Peyer's patch (tissue), 4 donors: ENCODE measurements at regions not wholly inside any gene's neighbourhood (a gene's known extent, or its start where the extent isn't known, plus 50 kb on each side); places are given as distances from the start of the nearest gene placed in this dataset.

Source experiments
- DNase-seq, 3 donors: peaks; one replicate each; pipeline ENCODE4 v3.0.0-alpha.2; 2017 to 2019
- H3K27ac ChIP-seq, 4 donors: fragments of 200-600 bp; sonication (generic); one replicate each; pipeline ENCODE4 v1.5.1; 2016 to 2019
- H3K27me3 ChIP-seq, 2 donors: fragments of 200-600 bp; sonication (generic); one replicate each; pipeline ENCODE4 v1.5.1; 2019
- H3K36me3 ChIP-seq, 3 donors: fragments of 200-600 bp; sonication (generic); one replicate each; pipeline ENCODE4 v1.5.1; 2016 to 2019
- H3K4me1 ChIP-seq, 4 donors: fragments of 200-600 bp; sonication (generic); one replicate each; pipeline ENCODE4 v1.5.1; 2016 to 2019
- H3K4me3 ChIP-seq, 4 donors: fragments of 200-600 bp; sonication (generic); 1 replicate in 3 of 4; 2 replicates in 1 of 4; pipeline ENCODE4 v1.5.1; 2016 to 2019; ENCODE audit warnings: mild to moderate bottlenecking in 1 of 4
- H3K9me3 ChIP-seq, 4 donors: fragments of 200-600 bp; sonication (generic); one replicate each; pipeline ENCODE4 v1.5.1; 2016 to 2019; ENCODE audit warnings: mild to moderate bottlenecking in 1 of 4
- CTCF ChIP-seq, 6 experiments: fragments of 450-650 bp in 4 of 6; fragments of 200-600 bp in 2 of 6; sonication (generic) in 1 of 6; IDR thresholded peaks; one replicate each; pipeline ENCODE4 v1.5.1; 2017 to 2019; ENCODE audit warnings: antibody characterized with exemption in 6 of 6, mild to moderate bottlenecking in 3 of 6, moderate library complexity in 1 of 6
- POLR2A ChIP-seq, 2 donors: fragments of 450-650 bp; IDR thresholded peaks; one replicate each; pipeline ENCODE4 v1.5.1; 2017; ENCODE audit warnings: antibody characterized with exemption in 2 of 2, mild to moderate bottlenecking in 2 of 2, moderate library complexity in 2 of 2

GRCh38 chr7:136064081-136064480 is 86.9 kb upstream of the MTPN start:
- Histone ChIP-seq H3K36me3 (no peaks in the 10 kb centered on the region), H3K4me3 (no peak overlapping the region), H3K27me3 (no peaks in the 10 kb centered on the region), H3K27ac (no peak overlapping the region), H3K9me3 (no peaks in the 10 kb centered on the region), H3K4me1 (no peaks in the 10 kb centered on the region)
- no peak for DNase-seq
- no peak for TF ChIP-seq CTCF (IDR thresholded peaks at IDR 0.05)
- no peak for TF ChIP-seq POLR2A (IDR thresholded peaks at IDR 0.05)

- H3K9me3 ChIP-seq, result no peaks in the 10 kb centered on the region
- DNase-seq, result no peak
- no peaks in the 10 kb centered on the region for H3K27me3 ChIP-seq
- no peak overlapping the region for H3K27ac ChIP-seq
- TF ChIP-seq POLR2A (IDR thresholded peaks at IDR 0.05) (no peak), CTCF (IDR thresholded peaks at IDR 0.05) (no peak)
- no peak overlapping the region for H3K4me3 ChIP-seq
- no peaks in the 10 kb centered on the region for H3K4me1 ChIP-seq
- H3K36me3 ChIP-seq, result no peaks in the 10 kb centered on the region
Observed at GRCh38 chr7:136063326-136063666, 86.1 kb upstream of the MTPN start.

- Histone ChIP-seq H3K27me3 (no peaks in the 10 kb centered on the region), H3K4me3 (no peak overlapping the region), H3K4me1 (no peaks in the 10 kb centered on the region), H3K27ac (no peak overlapping the region), H3K9me3 (no peaks in the 10 kb centered on the region), H3K36me3 (no peaks in the 10 kb centered on the region)
- DNase-seq, result no peak
- no peak for TF ChIP-seq POLR2A (IDR thresholded peaks at IDR 0.05)
- TF ChIP-seq CTCF (IDR thresholded peaks at IDR 0.05), result no peak
Observed at GRCh38 chr7:136062625-136063325, 85.6 kb upstream of the MTPN start.

- H3K27ac ChIP-seq, result no peak overlapping the region
- TF ChIP-seq POLR2A (IDR thresholded peaks at IDR 0.05) (no peak), CTCF (IDR thresholded peaks at IDR 0.05) (no peak)
Observed at GRCh38 chr7:136061433-136061832, 84.3 kb upstream of the MTPN start.

GRCh38 chr7:136058546-136058945 is 81.4 kb upstream of the MTPN start:
- no peak for TF ChIP-seq CTCF (IDR thresholded peaks at IDR 0.05)
- no peak for TF ChIP-seq POLR2A (IDR thresholded peaks at IDR 0.05)
- no peaks in the 10 kb centered on the region for H3K9me3 ChIP-seq
- no peaks in the 10 kb centered on the region for H3K36me3 ChIP-seq
- H3K4me3 ChIP-seq, result no peak overlapping the region
- no peaks in the 10 kb centered on the region for H3K4me1 ChIP-seq
- DNase-seq, result no peak
- no peak overlapping the region for H3K27ac ChIP-seq
- H3K27me3 ChIP-seq, result no peaks in the 10 kb centered on the region

More at GRCh38 chr7:136061433-136061832, 84.3 kb upstream of the MTPN start:
- Histone ChIP-seq H3K4me1 (no peaks in the 10 kb centered on the region), H3K27me3 (no peaks in the 10 kb centered on the region), H3K9me3 (no peaks in the 10 kb centered on the region), H3K4me3 (no peak overlapping the region), H3K36me3 (no peaks in the 10 kb centered on the region)
- DNase-seq, result no peak

GRCh38 chr7:136057509-136057908 is 80.3 kb upstream of the MTPN start:
- no peaks in the 10 kb centered on the region for H3K27me3 ChIP-seq
- no peak overlapping the region for H3K4me3 ChIP-seq
- H3K9me3 ChIP-seq, result no peaks in the 10 kb centered on the region
- DNase-seq, result no peak
- no peaks in the 10 kb centered on the region for H3K36me3 ChIP-seq
- TF ChIP-seq POLR2A (IDR thresholded peaks at IDR 0.05) (no peak), CTCF (IDR thresholded peaks at IDR 0.05) (no peak)
- no peak overlapping the region for H3K27ac ChIP-seq
- H3K4me1 ChIP-seq, result no peaks in the 10 kb centered on the region
